GM23338 (cell line): ENCODE measurements at regions not wholly inside any gene's neighbourhood (a gene's known extent, or its start where the extent isn't known, plus 50 kb on each side); places are given as distances from the start of the nearest gene placed in this dataset.

Experiments
- ATAC-seq: fragments of 200-7000 bp; cut with Tn5 transposase; 3 replicates; pipeline ENCODE4 v1.9.1; 2020
- DNase-seq: peaks from one replicate; pipeline ENCODE4 v3.0.0-alpha.2; 2015; ENCODE audit warnings: low spot score
- H2AFZ ChIP-seq: fragments of 200-600 bp; sonication (generic); 2 replicates; pipeline ENCODE4 v1.8.0; 2016; ENCODE audit warnings: antibody characterized with exemption, mild to moderate bottlenecking, moderate library complexity
- H3F3A ChIP-seq: fragments of 200-600 bp; sonication (generic); replicated peaks from 2 replicates; pipeline ENCODE4 v1.8.0; 2017; ENCODE audit warnings: antibody characterized with exemption, mixed run types, low read depth
- H3K27ac ChIP-seq: fragments of 200-600 bp; sonication (generic); 2 replicates; pipeline ENCODE4 v1.6.1; 2016; ENCODE audit warnings: low read depth
- H3K27me3 ChIP-seq: fragments of 200-600 bp; sonication (generic); 2 replicates; pipeline ENCODE4 v1.8.0; 2016; ENCODE audit warnings: mild to moderate bottlenecking, mixed run types, moderate library complexity; ENCODE audit not compliant: insufficient read depth
- H3K36me3 ChIP-seq: fragments of 200-600 bp; sonication (generic); 2 replicates; pipeline ENCODE4 v1.8.0; 2016; ENCODE audit warnings: mild to moderate bottlenecking; ENCODE audit not compliant: insufficient read depth
- H3K4me1 ChIP-seq: fragments of 200-600 bp; sonication (generic); 2 replicates; pipeline ENCODE4 v1.8.0; 2016; ENCODE audit warnings: mild to moderate bottlenecking, moderate library complexity; ENCODE audit not compliant: insufficient read depth
- H3K4me2 ChIP-seq: fragments of 200-600 bp; sonication (generic); 2 replicates; pipeline ENCODE4 v1.7.1; 2017; ENCODE audit warnings: mixed run types
- H3K4me3 ChIP-seq: fragments of 200-600 bp; sonication (generic); 2 replicates; pipeline ENCODE4 v1.6.1; 2016; ENCODE audit warnings: mixed run types
- H3K79me2 ChIP-seq: fragments of 200-600 bp; sonication (generic); replicated peaks from 2 replicates; pipeline ENCODE4 v1.8.0; 2017; ENCODE audit warnings: mild to moderate bottlenecking; ENCODE audit not compliant: insufficient read depth
- H3K9me2 ChIP-seq: fragments of 200-600 bp; sonication (generic); 2 replicates; pipeline ENCODE4 v1.8.0; 2017; ENCODE audit not compliant: insufficient read depth
- H4K20me1 ChIP-seq: fragments of 200-600 bp; sonication (generic); replicated peaks from 2 replicates; pipeline ENCODE4 v1.8.0; 2017; ENCODE audit warnings: mild to moderate bottlenecking; ENCODE audit not compliant: insufficient read depth
- H3K27ac Mint-ChIP-seq: 2 replicates; pipeline ENCODE4 v1.8.0; 2020; ENCODE audit warnings: inconsistent platforms, mild to moderate bottlenecking, moderate library complexity, mixed read lengths
- H3K27me3 Mint-ChIP-seq: 3 replicates; pipeline ENCODE4 v1.8.0; 2022; ENCODE audit warnings: low read depth, mild to moderate bottlenecking, moderate library complexity, mixed read lengths, inconsistent platforms; ENCODE audit not compliant: insufficient read depth, poor library complexity
- H3K36me3 Mint-ChIP-seq: 3 replicates; pipeline ENCODE4 v1.8.0; 2021; ENCODE audit warnings: low read depth, mild to moderate bottlenecking, inconsistent platforms, moderate library complexity, mixed read lengths
- H3K4me1 Mint-ChIP-seq: 3 replicates; pipeline ENCODE4 v1.8.0; 2020; ENCODE audit warnings: mild to moderate bottlenecking, inconsistent platforms, mixed read lengths
- H3K4me3 Mint-ChIP-seq: 3 replicates; pipeline ENCODE4 v1.8.0; 2021; ENCODE audit warnings: moderate library complexity, mild to moderate bottlenecking, inconsistent platforms, mixed read lengths
- H3K9me3 Mint-ChIP-seq: 3 replicates; pipeline ENCODE4 v1.8.0; 2020; ENCODE audit warnings: moderate library complexity, mild to moderate bottlenecking, inconsistent platforms, mixed read lengths
- CREB1 ChIP-seq: fragments of 250-450 bp; sonication (Bioruptor Pico); IDR thresholded peaks from 2 replicates; pipeline ENCODE4 v1.5.0; 2020; ENCODE audit warnings: low read depth, mild to moderate bottlenecking, moderate library complexity
- EZH2 ChIP-seq: fragments of 200-600 bp; sonication (generic); IDR thresholded peaks from one replicate; pipeline ENCODE4 v1.8.0; 2017; ENCODE audit warnings: antibody characterized with exemption, mild to moderate bottlenecking, low read depth; ENCODE audit not compliant: unreplicated experiment
- JUNB ChIP-seq: IDR thresholded peaks from one replicate; pipeline ENCODE4 v1.6.1; 2016; ENCODE audit warnings: antibody characterized with exemption; ENCODE audit not compliant: unreplicated experiment
- NANOG ChIP-seq: IDR thresholded peaks from 2 replicates; pipeline ENCODE4 v1.6.1; 2016; ENCODE audit warnings: antibody characterized with exemption, borderline replicate concordance
- POLR2AphosphoS5 ChIP-seq: IDR thresholded peaks from 2 replicates; pipeline ENCODE4 v1.6.1; 2016; ENCODE audit warnings: antibody characterized with exemption, low read depth
- REST ChIP-seq: IDR thresholded peaks from one replicate; pipeline ENCODE4 v1.6.1; 2018; ENCODE audit warnings: antibody characterized with exemption; ENCODE audit not compliant: unreplicated experiment
- STAT1 ChIP-seq: IDR thresholded peaks from one replicate; pipeline ENCODE4 v1.6.1; 2016; ENCODE audit warnings: antibody characterized with exemption; ENCODE audit not compliant: unreplicated experiment
- ZNF331 ChIP-seq: fragments of 250-450 bp; sonication (Bioruptor Pico); IDR thresholded peaks from 2 replicates; pipeline ENCODE4 v1.5.0; 2020; ENCODE audit warnings: low read depth, mild to moderate bottlenecking, moderate library complexity
- TF ChIP-seq, protein P1 (sequence below): fragments of 250-450 bp; sonication (Bioruptor Pico); IDR thresholded peaks from 2 replicates; pipeline ENCODE4 v1.5.0; 2020; ENCODE audit warnings: mild to moderate bottlenecking, moderate library complexity
- TF ChIP-seq, protein P2 (sequence below): IDR thresholded peaks from 2 replicates; pipeline ENCODE4 v1.6.1; 2016; ENCODE audit warnings: antibody characterized with exemption

- Histone ChIP-seq H3K36me3 (no peaks in the 10 kb centered on the region), H3K4me1 (no peaks in the 10 kb centered on the region), H3K9me2 (no peaks in the 10 kb centered on the region), H3F3A (no peaks in the 10 kb centered on the region), H3K4me3 (no peak overlapping the region), H3K4me2 (no peak overlapping the region), H2AFZ (no peak overlapping the region), H3K79me2 (no peaks in the 10 kb centered on the region), H4K20me1 (no peaks in the 10 kb centered on the region), H3K27me3 (no peaks in the 10 kb centered on the region), H3K27ac (no peak overlapping the region)
- Mint-ChIP-seq H3K9me3 (no peaks in the 10 kb centered on the region; the same call in 2 of the 3 replicates), H3K27me3 (peaks cover 8% of the 10 kb centered on the region), H3K27ac (no peak overlapping the region), H3K4me3 (no peak overlapping the region), H3K36me3 (no peaks in the 10 kb centered on the region; the same call in 2 of the 3 replicates), H3K4me1 (peaks cover 9% of the 10 kb centered on the region; the same call in 2 of the 3 replicates)
- DNase-seq (no peak), ATAC-seq (no peak)
- TF ChIP-seq ZNF331 (CRISPR knock-in tag) = no peak
- TF ChIP-seq JUNB = no peak
- TF ChIP-seq STAT1 = no peak
- TF ChIP-seq, protein P1, sequence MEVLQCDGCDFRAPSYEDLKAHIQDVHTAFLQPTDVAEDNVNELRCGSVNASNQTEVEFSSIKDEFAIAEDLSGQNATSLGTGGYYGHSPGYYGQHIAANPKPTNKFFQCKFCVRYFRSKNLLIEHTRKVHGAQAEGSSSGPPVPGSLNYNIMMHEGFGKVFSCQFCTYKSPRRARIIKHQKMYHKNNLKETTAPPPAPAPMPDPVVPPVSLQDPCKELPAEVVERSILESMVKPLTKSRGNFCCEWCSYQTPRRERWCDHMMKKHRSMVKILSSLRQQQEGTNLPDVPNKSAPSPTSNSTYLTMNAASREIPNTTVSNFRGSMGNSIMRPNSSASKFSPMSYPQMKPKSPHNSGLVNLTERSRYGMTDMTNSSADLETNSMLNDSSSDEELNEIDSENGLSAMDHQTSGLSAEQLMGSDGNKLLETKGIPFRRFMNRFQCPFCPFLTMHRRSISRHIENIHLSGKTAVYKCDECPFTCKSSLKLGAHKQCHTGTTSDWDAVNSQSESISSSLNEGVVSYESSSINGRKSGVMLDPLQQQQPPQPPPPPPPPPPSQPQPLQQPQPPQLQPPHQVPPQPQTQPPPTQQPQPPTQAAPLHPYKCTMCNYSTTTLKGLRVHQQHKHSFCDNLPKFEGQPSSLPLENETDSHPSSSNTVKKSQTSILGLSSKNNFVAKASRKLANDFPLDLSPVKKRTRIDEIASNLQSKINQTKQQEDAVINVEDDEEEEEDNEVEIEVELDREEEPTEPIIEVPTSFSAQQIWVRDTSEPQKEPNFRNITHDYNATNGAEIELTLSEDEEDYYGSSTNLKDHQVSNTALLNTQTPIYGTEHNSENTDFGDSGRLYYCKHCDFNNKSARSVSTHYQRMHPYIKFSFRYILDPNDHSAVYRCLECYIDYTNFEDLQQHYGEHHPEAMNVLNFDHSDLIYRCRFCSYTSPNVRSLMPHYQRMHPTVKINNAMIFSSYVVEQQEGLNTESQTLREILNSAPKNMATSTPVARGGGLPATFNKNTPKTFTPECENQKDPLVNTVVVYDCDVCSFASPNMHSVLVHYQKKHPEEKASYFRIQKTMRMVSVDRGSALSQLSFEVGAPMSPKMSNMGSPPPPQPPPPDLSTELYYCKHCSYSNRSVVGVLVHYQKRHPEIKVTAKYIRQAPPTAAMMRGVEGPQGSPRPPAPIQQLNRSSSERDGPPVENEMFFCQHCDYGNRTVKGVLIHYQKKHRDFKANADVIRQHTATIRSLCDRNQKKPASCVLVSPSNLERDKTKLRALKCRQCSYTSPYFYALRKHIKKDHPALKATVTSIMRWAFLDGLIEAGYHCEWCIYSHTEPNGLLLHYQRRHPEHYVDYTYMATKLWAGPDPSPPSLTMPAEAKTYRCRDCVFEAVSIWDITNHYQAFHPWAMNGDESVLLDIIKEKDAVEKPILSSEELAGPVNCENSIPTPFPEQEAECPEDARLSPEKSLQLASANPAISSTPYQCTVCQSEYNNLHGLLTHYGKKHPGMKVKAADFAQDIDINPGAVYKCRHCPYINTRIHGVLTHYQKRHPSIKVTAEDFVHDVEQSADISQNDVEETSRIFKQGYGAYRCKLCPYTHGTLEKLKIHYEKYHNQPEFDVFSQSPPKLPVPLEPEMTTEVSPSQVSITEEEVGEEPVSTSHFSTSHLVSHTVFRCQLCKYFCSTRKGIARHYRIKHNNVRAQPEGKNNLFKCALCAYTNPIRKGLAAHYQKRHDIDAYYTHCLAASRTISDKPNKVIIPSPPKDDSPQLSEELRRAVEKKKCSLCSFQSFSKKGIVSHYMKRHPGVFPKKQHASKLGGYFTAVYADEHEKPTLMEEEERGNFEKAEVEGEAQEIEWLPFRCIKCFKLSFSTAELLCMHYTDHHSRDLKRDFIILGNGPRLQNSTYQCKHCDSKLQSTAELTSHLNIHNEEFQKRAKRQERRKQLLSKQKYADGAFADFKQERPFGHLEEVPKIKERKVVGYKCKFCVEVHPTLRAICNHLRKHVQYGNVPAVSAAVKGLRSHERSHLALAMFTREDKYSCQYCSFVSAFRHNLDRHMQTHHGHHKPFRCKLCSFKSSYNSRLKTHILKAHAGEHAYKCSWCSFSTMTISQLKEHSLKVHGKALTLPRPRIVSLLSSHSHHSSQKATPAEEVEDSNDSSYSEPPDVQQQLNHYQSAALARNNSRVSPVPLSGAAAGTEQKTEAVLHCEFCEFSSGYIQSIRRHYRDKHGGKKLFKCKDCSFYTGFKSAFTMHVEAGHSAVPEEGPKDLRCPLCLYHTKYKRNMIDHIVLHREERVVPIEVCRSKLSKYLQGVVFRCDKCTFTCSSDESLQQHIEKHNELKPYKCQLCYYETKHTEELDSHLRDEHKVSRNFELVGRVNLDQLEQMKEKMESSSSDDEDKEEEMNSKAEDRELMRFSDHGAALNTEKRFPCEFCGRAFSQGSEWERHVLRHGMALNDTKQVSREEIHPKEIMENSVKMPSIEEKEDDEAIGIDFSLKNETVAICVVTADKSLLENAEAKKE (CRISPR knock-in tag) = no peak
- no peak for TF ChIP-seq NANOG
- no peak for TF ChIP-seq EZH2
- TF ChIP-seq, protein P2, sequence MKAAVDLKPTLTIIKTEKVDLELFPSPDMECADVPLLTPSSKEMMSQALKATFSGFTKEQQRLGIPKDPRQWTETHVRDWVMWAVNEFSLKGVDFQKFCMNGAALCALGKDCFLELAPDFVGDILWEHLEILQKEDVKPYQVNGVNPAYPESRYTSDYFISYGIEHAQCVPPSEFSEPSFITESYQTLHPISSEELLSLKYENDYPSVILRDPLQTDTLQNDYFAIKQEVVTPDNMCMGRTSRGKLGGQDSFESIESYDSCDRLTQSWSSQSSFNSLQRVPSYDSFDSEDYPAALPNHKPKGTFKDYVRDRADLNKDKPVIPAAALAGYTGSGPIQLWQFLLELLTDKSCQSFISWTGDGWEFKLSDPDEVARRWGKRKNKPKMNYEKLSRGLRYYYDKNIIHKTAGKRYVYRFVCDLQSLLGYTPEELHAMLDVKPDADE = no peak
- no peak for TF ChIP-seq POLR2AphosphoS5
- no peak for TF ChIP-seq CREB1
- no peak for TF ChIP-seq REST
These were observed 310.9 kb downstream of the ADGRD1 start for GRCh38 chr12:131264635-131265034.
